GM18498 (cell line): ENCODE measurements at regions not wholly inside any gene's neighbourhood (a gene's known extent, or its start where the extent isn't known, plus 50 kb on each side); places are given as distances from the start of the nearest gene placed in this dataset.
"Not testable (repeated sequence)": the region's sequence is repeated elsewhere in the genome, so short reads cannot be mapped to it uniquely, and the experiment has no call there.

Experiments used
- ATAC-seq: cut with Tn5 transposase; IDR thresholded peaks from one replicate; pipeline ENCODE4 v1.9.1; 2021; ENCODE audit warnings: mild to moderate bottlenecking, moderate library complexity; ENCODE audit not compliant: unreplicated experiment

GRCh38 chrX:66914080-66914479 is 275.2 kb upstream of the EDA2R start:
- ATAC-seq = no peak

GRCh38 chrX:66912417-66912816 is 273.5 kb upstream of the EDA2R start:
- no peak for ATAC-seq

- no peak for ATAC-seq
Observed at GRCh38 chrX:66902081-66902480, 263.2 kb upstream of the EDA2R start.

GRCh38 chrX:66900886-66901285 is 262.0 kb upstream of the EDA2R start:
- no peak for ATAC-seq

- no peak for ATAC-seq
Observed at GRCh38 chrX:66892004-66892403, 253.1 kb upstream of the EDA2R start.

- ATAC-seq = no peak
Observed at GRCh38 chrX:66889418-66889817, 250.5 kb upstream of the EDA2R start.

- no peak for ATAC-seq
Observed at GRCh38 chrX:66882101-66882500, 243.2 kb upstream of the EDA2R start.

GRCh38 chrX:66876776-66877175 is 237.9 kb upstream of the EDA2R start:
- ATAC-seq = no peak

- ATAC-seq = no peak
Observed at GRCh38 chrX:66872771-66873170, 233.9 kb upstream of the EDA2R start.

GRCh38 chrX:66863721-66864120 is 224.8 kb upstream of the EDA2R start:
- no peak for ATAC-seq

- ATAC-seq = peak; percentile 98
Observed at GRCh38 chrX:66833426-66833825, 194.5 kb upstream of the EDA2R start.

GRCh38 chrX:66815227-66815626 is 176.3 kb upstream of the EDA2R start:
- ATAC-seq = no peak

- not testable (repeated sequence) for ATAC-seq
Observed at GRCh38 chrX:66794514-66794913, 155.6 kb upstream of the EDA2R start.

GRCh38 chrX:66766318-66766717 is 127.4 kb upstream of the EDA2R start:
- no peak for ATAC-seq

GRCh38 chrX:66760651-66761050 is 121.8 kb upstream of the EDA2R start:
- no peak for ATAC-seq

GRCh38 chrX:66756717-66757116 is 117.8 kb upstream of the EDA2R start:
- peak; percentile 70 for ATAC-seq

GRCh38 chrX:66751136-66751782 is 112.4 kb upstream of the EDA2R start:
- ATAC-seq = no peak

GRCh38 chrX:66744519-66744918 is 105.6 kb upstream of the EDA2R start:
- not testable (repeated sequence) for ATAC-seq

- ATAC-seq = peak; percentile 59
Observed at GRCh38 chrX:66731398-66731797, 92.5 kb upstream of the EDA2R start.

- ATAC-seq = peak; percentile 86
Observed at GRCh38 chrX:66728818-66729271, 90.0 kb upstream of the EDA2R start.

GRCh38 chrX:66717926-66718325 is 79.0 kb upstream of the EDA2R start:
- no peak for ATAC-seq

- ATAC-seq = no peak
Observed at GRCh38 chrX:66698273-66699204, 59.7 kb upstream of the EDA2R start.
